GM21723 (cell line): ENCODE measurements at regions not wholly inside any gene's neighbourhood (a gene's known extent, or its start where the extent isn't known, plus 50 kb on each side); places are given as distances from the start of the nearest gene placed in this dataset.

Experiments used
- ATAC-seq: cut with Tn5 transposase; IDR thresholded peaks from one replicate; pipeline ENCODE4 v1.9.1; 2021; ENCODE audit warnings: mild to moderate bottlenecking, moderate library complexity; ENCODE audit not compliant: unreplicated experiment

- no peak for ATAC-seq
These were observed 136.7 kb upstream of the VEPH1 start for GRCh38 chr3:157639756-157640426.

GRCh38 chr3:157637866-157638265 lies 134.7 kb upstream of the VEPH1 start:
- ATAC-seq: no peak

GRCh38 chr3:157633241-157633640 lies 130.0 kb upstream of the VEPH1 start:
- ATAC-seq: no peak

GRCh38 chr3:157632075-157632474 lies 128.9 kb upstream of the VEPH1 start:
- ATAC-seq: no peak

GRCh38 chr3:157631478-157631877 lies 128.3 kb upstream of the VEPH1 start:
- ATAC-seq: no peak

- ATAC-seq: no peak
These were observed 123.6 kb upstream of the VEPH1 start for GRCh38 chr3:157626817-157627216.

- no peak for ATAC-seq
These were observed 121.6 kb upstream of the VEPH1 start for GRCh38 chr3:157624801-157625200.

- ATAC-seq: no peak
These were observed 115.7 kb upstream of the VEPH1 start for GRCh38 chr3:157618886-157619285.

DNA sequence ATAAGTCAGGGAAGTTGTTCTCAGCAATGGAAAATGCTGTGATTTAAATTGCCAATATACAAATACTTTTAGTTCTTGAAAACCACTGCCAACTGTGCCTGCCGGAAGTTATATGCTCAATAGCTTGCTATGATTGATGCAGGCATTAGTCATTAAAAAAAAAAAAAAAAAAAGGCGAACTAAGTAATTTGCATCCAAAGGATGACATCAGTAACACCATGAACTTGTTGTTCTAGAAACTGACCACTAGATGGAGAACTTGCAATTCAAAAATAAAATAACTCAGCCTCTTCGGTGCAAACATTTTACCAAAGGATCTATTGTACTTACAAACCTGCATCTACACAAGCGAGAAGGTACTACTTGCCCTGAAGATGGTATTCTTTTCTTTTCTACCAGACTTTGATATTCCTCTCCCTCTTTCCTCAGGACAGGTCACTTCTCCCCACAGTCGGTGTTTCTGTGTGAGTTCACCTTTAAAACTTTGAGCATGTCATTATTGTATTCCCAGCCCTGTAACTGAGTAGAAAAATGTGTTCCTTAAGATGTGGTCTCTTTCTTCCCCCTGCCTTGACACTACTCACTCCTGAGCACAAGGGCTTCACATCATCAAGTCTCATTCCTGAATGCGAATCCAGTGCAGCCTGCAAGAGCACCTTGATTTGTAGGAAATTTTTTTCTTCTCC lies 115.0 kb upstream of the VEPH1 start:
- peak; percentile 88 for ATAC-seq

DNA sequence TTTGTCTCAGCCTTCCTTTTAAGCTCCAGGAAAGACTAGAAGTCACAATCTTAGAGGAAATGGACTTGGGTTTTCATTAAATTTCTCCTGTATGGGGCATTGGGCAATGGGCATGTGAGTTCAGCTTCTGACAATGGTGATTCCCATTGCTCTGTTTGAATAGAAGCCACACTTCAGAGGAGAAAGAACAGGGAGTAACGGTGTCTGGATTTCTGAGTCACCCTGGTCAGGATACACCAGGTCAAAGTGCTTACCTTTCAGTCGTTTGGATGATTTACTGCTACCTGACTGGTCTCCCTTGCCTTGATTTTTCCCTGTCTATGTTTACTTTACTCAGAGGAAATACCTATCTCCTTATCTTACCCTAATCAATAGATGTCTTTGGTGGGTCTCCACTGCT lies 111.7 kb upstream of the VEPH1 start:
- ATAC-seq: no peak

GRCh38 chr3:157611536-157612076 lies 108.4 kb upstream of the VEPH1 start:
- ATAC-seq: no peak

GRCh38 chr3:157610876-157611535 lies 107.8 kb upstream of the VEPH1 start:
- ATAC-seq: no peak

DNA sequence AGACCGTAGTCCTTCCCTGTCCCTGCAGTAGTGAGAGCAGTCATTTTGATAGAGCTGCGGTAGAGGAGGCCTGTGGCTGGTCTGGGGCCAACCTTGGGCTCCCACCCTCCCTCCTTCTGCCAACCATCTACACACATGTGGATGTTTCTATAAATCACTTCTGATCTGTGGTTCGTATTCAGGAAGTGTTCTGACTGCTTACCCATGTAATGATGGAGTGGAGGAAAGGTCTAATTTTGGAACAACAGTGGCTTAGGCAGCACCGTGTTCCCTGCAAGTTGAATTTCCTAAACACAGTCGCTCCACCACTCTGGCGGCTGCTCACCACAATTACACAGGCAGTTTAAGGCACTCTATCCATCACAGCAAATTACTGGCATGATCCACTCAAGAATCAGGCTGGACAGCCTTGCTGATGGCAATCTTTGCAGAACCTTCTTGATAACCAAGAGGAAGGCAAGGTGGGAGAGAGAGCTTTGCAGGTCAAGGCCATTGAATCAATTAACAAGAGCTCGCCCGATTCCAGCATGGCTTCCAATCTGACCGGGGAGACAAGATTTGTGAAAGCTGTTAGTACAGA lies 104.7 kb upstream of the VEPH1 start:
- no peak for ATAC-seq

DNA sequence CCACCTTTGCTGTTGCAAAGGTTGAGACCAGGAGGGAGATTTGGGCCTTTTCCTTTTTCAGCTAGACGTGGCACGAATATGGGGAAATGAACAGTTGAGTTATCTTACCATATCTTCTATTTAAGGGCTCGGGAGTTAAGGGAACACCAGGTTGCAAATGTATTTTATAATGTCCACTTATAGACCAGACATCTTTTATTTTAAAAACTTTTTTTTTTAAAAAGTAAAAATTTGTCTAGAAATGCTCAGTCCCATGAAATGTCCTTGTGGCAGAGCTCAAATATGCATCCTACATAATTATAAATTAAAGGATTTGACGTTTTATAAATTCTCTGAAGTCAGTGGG lies 103.6 kb upstream of the VEPH1 start:
- ATAC-seq: no peak

- peak; percentile 91 for ATAC-seq
These were observed 103.0 kb upstream of the VEPH1 start for GRCh38 chr3:157606011-157606851.

GRCh38 chr3:157605356-157605755 lies 102.1 kb upstream of the VEPH1 start:
- no peak for ATAC-seq

DNA sequence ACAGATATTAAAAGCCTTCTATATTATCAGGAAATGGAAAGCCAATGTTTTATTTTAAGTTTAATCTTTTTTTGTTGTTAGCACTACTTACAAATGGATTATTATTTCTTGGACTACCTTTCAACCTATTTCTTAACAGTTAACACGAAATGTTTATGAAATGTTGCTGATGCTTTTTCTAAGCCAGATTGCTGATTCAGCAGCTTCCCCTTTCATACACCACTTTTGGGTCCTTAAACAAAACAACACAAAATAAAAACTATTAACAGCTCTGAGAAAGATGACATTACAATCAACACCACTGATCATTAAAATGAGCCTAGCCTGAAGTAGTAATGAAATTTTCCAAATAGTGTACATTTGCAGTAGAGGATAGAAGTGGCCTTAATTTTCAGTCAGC lies 99.2 kb upstream of the VEPH1 start:
- ATAC-seq: no peak

DNA sequence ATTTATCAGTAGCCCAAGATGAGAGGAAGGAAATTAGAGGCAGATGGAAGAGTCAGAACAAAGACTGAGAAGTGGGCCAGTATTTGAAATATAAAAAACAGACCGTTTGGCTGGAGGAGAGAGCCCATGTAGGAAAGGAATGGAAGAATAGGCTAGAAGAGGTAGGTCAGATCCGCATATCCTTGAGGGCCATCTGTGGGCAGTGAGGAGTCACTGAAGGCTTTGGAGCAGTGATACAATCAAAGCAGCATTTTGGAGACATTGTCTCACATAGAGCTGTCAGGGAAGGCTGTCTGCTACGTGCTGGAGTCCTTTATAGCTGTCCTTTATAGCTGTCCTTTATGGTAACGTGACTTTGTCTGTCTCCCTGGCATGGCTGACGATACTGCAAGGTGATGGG lies 92.0 kb upstream of the VEPH1 start:
- no peak for ATAC-seq

GRCh38 chr3:157594413-157594812 lies 91.2 kb upstream of the VEPH1 start:
- ATAC-seq: no peak

DNA sequence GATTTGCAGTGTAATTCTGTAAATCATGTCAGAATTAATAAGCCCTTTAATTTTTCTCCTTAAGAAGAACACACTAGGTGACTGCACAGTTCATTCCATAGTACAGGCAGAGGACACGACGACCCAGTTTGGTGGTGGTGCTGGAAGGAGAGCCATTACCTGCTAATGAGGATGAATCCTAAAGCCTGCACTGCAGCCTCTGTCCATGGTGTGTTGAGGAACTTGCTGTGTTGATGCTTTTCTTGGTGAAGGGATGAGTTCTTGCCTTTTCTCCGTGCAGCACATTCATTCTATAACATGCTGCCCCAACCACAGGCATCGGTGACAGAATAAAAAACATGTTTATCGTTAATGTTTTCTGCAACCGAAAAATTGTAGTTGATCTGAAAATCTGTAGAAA lies 89.6 kb upstream of the VEPH1 start:
- ATAC-seq: no peak

DNA sequence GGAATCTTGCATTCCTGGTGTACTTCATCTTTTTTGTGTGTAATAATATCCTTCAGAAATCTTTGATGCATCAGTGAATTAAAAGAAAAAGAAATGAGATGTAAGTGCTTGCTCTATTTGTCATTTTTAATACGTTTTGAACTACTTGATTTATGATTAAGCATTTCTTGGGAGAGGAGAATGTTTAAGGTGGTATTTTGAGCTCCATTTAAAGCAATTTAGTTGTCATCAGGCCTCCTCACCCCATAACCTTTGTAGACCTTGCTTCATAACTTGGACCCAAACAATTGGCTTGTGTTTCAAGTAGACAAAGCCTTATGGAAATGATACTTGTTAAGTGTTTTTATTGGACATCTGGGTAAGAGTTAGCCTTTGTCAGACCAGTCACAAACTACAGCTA lies 87.1 kb upstream of the VEPH1 start:
- no peak for ATAC-seq
